Endothelial cell of umbilical vein (primary cell): ENCODE measurements at regions not wholly inside any gene's neighbourhood (a gene's known extent, or its start where the extent isn't known, plus 50 kb on each side); places are given as distances from the start of the nearest gene placed in this dataset.

Source experiments
- BruUV-seq: library from RNA; stranded (reverse); fragments of 400-500 nt; replicated peaks from 2 replicates; lab custom pipeline; 2021; lab: Mats Ljungman, UMichigan
- CTCF ChIA-PET: fragments of 300-600, 350-600 bp; sonication (Branson Sonifier 250); formaldehyde crosslinking; loops from one replicate; lab custom pipeline; 2021; ENCODE audit warnings: antibody characterized with exemption, inconsistent platforms; lab: Charles Lee
- POLR2A ChIA-PET: fragments of 300-600, 350-600 bp; sonication (Branson Sonifier 250); formaldehyde crosslinking; loops from one replicate; lab custom pipeline; 2021; ENCODE audit warnings: antibody characterized with exemption, inconsistent platforms; lab: Charles Lee
- DNase-seq: peaks from one replicate; pipeline ENCODE4 v3.0.0-alpha.2; 2011; ENCODE audit warnings: low read depth, low spot score
- FAIRE-seq: peaks from 2 replicates; lab custom pipeline; 2011; peaks lifted over from hg19 to GRCh38; lab: Jason Lieb, UNC
- H2AFZ ChIP-seq: 2 replicates; pipeline ENCODE4 v1.6.0; 2012; ENCODE audit warnings: low read depth, low read length, control low read depth, inconsistent platforms
- H3K27ac ChIP-seq: 2 replicates; pipeline ENCODE4 v1.5.1; 2011; ENCODE audit warnings: low read depth, mild to moderate bottlenecking, control low read depth, low read length, moderate library complexity; ENCODE audit not compliant: insufficient read depth
- H3K27me3 ChIP-seq, 2 experiments: 2 replicates each; pipeline versions ENCODE4 v1.6.0 to v1.6.1; 2011; ENCODE audit warnings: low read length in 2 of 2, mixed read lengths in 1 of 2; ENCODE audit not compliant: control insufficient read depth in 2 of 2, insufficient read depth in 2 of 2
- H3K36me3 ChIP-seq, 2 experiments: 2 replicates in 1 of 2; 3 replicates in 1 of 2; pipeline ENCODE4 v1.5.1; 2011; ENCODE audit warnings: low read length in 2 of 2, mild to moderate bottlenecking in 1 of 2, moderate library complexity in 1 of 2; ENCODE audit not compliant: control insufficient read depth in 2 of 2, insufficient read depth in 2 of 2; ENCODE audit errors: extremely low read depth in 1 of 2
- H3K4me1 ChIP-seq: 3 replicates; pipeline ENCODE4 v1.5.1; 2011; ENCODE audit warnings: mild to moderate bottlenecking, low read length; ENCODE audit not compliant: control insufficient read depth, insufficient read depth; ENCODE audit errors: extremely low read depth
- H3K4me2 ChIP-seq: 2 replicates; pipeline ENCODE4 v1.6.1; 2011; ENCODE audit warnings: low read length, control low read depth, mixed read lengths; ENCODE audit not compliant: insufficient read depth
- H3K4me3 ChIP-seq, 3 experiments: fragments of 200-600 bp in 1 of 3; sonication (generic), shearing (Covaris generic) in 1 of 3; replicated peaks in 1 of 3; 2 replicates each; pipeline ENCODE4 v1.5.1; 2011 to 2016; ENCODE audit warnings: control low read depth in 3 of 3, low read length in 3 of 3, mild to moderate bottlenecking in 2 of 3, inconsistent platforms in 1 of 3, low read depth in 1 of 3, moderate library complexity in 1 of 3; ENCODE audit not compliant: insufficient read depth in 1 of 3
- H3K79me2 ChIP-seq: 2 replicates; pipeline ENCODE4 v1.6.0; 2012; ENCODE audit warnings: low read length, inconsistent platforms; ENCODE audit not compliant: control insufficient read depth, insufficient read depth
- H3K9ac ChIP-seq: replicated peaks from 2 replicates; pipeline ENCODE3; 2011; ENCODE audit warnings: low read length, control low read depth; ENCODE audit not compliant: insufficient read depth; ENCODE audit errors: extremely low read depth
- H3K9me1 ChIP-seq: replicated peaks from 3 replicates; pipeline ENCODE4 v1.6.0; 2011; ENCODE audit warnings: mild to moderate bottlenecking, low read length; ENCODE audit not compliant: control insufficient read depth, insufficient read depth; ENCODE audit errors: extremely low read depth
- H3K9me3 ChIP-seq: replicated peaks from 2 replicates; pipeline ENCODE4 v1.5.1; 2012; ENCODE audit warnings: low read length, inconsistent platforms; ENCODE audit not compliant: control insufficient read depth, insufficient read depth
- H4K20me1 ChIP-seq: replicated peaks from 2 replicates; pipeline ENCODE3; 2011; ENCODE audit warnings: mild to moderate bottlenecking, low read length; ENCODE audit not compliant: control insufficient read depth, insufficient read depth; ENCODE audit errors: extremely low read depth
- EZH2 ChIP-seq: IDR thresholded peaks from 2 replicates; pipeline ENCODE4 v1.6.1; 2012; ENCODE audit warnings: borderline replicate concordance, low read depth, mild to moderate bottlenecking, moderate library complexity, low read length, inconsistent platforms; ENCODE audit not compliant: severe bottlenecking
- FOS ChIP-seq: IDR thresholded peaks from 2 replicates; pipeline ENCODE4 v1.6.1; 2011; ENCODE audit warnings: mild to moderate bottlenecking, low read length, moderate library complexity, borderline replicate concordance; ENCODE audit not compliant: insufficient read depth
- GATA2 ChIP-seq: IDR thresholded peaks from 2 replicates; pipeline ENCODE4 v1.7.0; 2011; ENCODE audit warnings: low read depth, mild to moderate bottlenecking, moderate library complexity, mixed read lengths, low read length; ENCODE audit not compliant: insufficient read length, insufficient read depth
- JUN ChIP-seq: IDR thresholded peaks from 2 replicates; pipeline ENCODE4 v1.6.1; 2011; ENCODE audit warnings: borderline replicate concordance, low read depth; ENCODE audit not compliant: insufficient read length, insufficient read depth
- MYC ChIP-seq: IDR thresholded peaks from one replicate; pipeline ENCODE4 v1.6.1; 2011; ENCODE audit warnings: mild to moderate bottlenecking, low read depth, low read length
- POLR2A ChIP-seq: IDR thresholded peaks from 2 replicates; pipeline ENCODE4 v1.6.1; 2012; ENCODE audit warnings: low read depth, mild to moderate bottlenecking, control low read depth, low read length
- POLR2AphosphoS5 ChIP-seq: IDR thresholded peaks from 2 replicates; pipeline ENCODE4 v1.6.1; 2012; ENCODE audit warnings: low read depth, mild to moderate bottlenecking, control low read depth, low read length, moderate library complexity; ENCODE audit not compliant: insufficient read depth
- dilution Hi-C: fragments of 300-500 bp; cut with MboI; formaldehyde crosslinking; loops from one replicate; pipeline ENCODE4 v1.15.0; 2019; ENCODE audit warnings: low sequenced_read_pairs; ENCODE audit not compliant: extremely low pct_ligation_motif_present
- intact Hi-C: fragments of 100-400 bp; cut with micrococcal nuclease; formaldehyde crosslinking; loops from one replicate; pipeline ENCODE4 v1.10.0; 2022
- TF ChIP-seq, protein P1 (sequence below): IDR thresholded peaks from 2 replicates; pipeline ENCODE4 v1.6.1; 2011; ENCODE audit not compliant: insufficient read depth, insufficient read length
- TF ChIP-seq, protein P2 (sequence below), 2 donors: IDR thresholded peaks; 1 replicate in 1 of 2; 2 replicates in 1 of 2; pipeline ENCODE4 v1.5.1; 2011; ENCODE audit warnings: low read length in 2 of 2, mild to moderate bottlenecking in 2 of 2, moderate library complexity in 2 of 2, control low read depth in 1 of 2, inconsistent platforms in 1 of 2, low read depth in 1 of 2; ENCODE audit not compliant: insufficient read depth in 1 of 2; ENCODE audit errors: extremely low read depth in 1 of 2

DNA sequence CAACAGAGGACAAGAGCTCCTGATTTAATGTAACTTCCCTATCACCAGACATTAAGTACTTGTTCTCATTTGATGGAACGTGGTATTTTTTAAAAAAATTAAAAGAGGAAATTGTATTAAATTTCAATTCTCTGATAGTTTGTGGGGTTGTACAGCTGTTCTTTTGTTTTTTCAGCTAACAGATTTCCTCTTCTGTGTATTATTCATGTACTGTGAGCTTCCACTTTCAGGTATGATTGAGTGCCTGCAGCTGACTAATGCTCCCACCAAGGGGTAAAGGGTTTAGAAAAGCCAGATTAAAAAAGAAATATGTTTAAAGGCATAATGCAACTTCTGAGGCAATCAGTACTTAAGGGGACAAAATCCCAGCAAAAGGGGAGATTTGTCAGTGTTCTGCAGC lies 117.7 kb upstream of the ACTBL2 start:
- H4K20me1 ChIP-seq = no peaks in the 10 kb centered on the region
- H3K4me2 ChIP-seq = no peak overlapping the region
- no peak overlapping the region for H2AFZ ChIP-seq
- no peak overlapping the region for H3K27ac ChIP-seq
- H3K4me1 ChIP-seq = no peaks in the 10 kb centered on the region
- intact Hi-C loops = no loop called here
- DNase-seq (peak; percentile 60), FAIRE-seq (peak; percentile 73)
- H3K4me3 ChIP-seq = no peak overlapping the region
- no peaks in the 10 kb centered on the region for H3K36me3 ChIP-seq
- dilution Hi-C loops = no loop called here
- TF ChIP-seq, protein P1, sequence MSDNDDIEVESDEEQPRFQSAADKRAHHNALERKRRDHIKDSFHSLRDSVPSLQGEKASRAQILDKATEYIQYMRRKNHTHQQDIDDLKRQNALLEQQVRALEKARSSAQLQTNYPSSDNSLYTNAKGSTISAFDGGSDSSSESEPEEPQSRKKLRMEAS = no peak
- TF ChIP-seq POLR2A (no peak), GATA2 (no peak), JUN (no peak), EZH2 (no peak), MYC (no peak), FOS (no peak), POLR2AphosphoS5 (no peak)
- TF ChIP-seq, protein P2, sequence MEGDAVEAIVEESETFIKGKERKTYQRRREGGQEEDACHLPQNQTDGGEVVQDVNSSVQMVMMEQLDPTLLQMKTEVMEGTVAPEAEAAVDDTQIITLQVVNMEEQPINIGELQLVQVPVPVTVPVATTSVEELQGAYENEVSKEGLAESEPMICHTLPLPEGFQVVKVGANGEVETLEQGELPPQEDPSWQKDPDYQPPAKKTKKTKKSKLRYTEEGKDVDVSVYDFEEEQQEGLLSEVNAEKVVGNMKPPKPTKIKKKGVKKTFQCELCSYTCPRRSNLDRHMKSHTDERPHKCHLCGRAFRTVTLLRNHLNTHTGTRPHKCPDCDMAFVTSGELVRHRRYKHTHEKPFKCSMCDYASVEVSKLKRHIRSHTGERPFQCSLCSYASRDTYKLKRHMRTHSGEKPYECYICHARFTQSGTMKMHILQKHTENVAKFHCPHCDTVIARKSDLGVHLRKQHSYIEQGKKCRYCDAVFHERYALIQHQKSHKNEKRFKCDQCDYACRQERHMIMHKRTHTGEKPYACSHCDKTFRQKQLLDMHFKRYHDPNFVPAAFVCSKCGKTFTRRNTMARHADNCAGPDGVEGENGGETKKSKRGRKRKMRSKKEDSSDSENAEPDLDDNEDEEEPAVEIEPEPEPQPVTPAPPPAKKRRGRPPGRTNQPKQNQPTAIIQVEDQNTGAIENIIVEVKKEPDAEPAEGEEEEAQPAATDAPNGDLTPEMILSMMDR (IDR thresholded peaks at IDR 0.05; ENCODE audit: extremely low read depth in 1 of 2, insufficient read depth in 1 of 2, low read depth in 1 of 2, low read length in 2 of 2) = no peak
- H3K27me3 ChIP-seq = peaks cover 2 to 6% of the 10 kb centered on the region in 2 experiments
- no TSS peak for BruUV-seq
- POLR2A ChIA-PET = interaction anchor here (0.6 kb wide), 1 partner anchor 691 kb away, joined by 3 read pairs; no protein-coding TSS in a partner anchor
- no peaks in the 10 kb centered on the region for H3K9me1 ChIP-seq
- CTCF ChIA-PET = interaction anchor here (1.2 kb wide), 1 partner anchor 10 kb away, joined by 4 read pairs; no protein-coding TSS in a partner anchor
- H3K79me2 ChIP-seq = no peaks in the 10 kb centered on the region
- H3K9me3 ChIP-seq = no peaks in the 10 kb centered on the region
- H3K9ac ChIP-seq = no peak overlapping the region
